B cell (primary cell): ENCODE measurements at regions not wholly inside any gene's neighbourhood (a gene's known extent, or its start where the extent isn't known, plus 50 kb on each side); places are given as distances from the start of the nearest gene placed in this dataset.

Source experiments
- CTCF ChIP-seq: fragments of 200-600 bp; IDR thresholded peaks from one replicate; pipeline ENCODE4 v1.8.0; 2022; ENCODE audit warnings: antibody characterized with exemption, mild to moderate bottlenecking
- EZH2 ChIP-seq: IDR thresholded peaks from 2 replicates; pipeline ENCODE4 v1.6.1; 2012; ENCODE audit warnings: borderline replicate concordance, low read depth, mild to moderate bottlenecking, moderate library complexity, low read length; ENCODE audit not compliant: insufficient read depth, poor library complexity, severe bottlenecking

DNA sequence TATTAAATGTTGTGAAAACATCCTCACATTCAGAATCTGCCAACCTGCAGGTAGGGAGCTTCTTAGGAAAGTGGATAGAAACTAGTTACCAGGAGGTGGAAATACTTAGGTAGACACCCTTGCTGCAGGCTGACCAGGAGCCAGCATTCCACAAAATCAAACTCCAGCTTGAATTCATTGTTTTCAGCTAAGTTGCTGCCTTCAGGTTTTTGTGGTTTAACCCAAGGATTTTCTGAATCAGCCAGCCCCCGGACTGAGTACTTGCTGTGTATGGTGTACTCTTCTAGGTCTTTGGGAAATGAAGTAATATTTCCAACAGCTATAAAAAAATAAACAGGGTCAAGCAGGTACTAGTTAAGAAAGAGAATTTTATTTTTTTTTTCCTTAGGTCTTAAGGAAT lies 192.1 kb upstream of the CHST9 start:
- TF ChIP-seq CTCF: no peak
- no peak for TF ChIP-seq EZH2
